WTC11 (cell line): ENCODE measurements at regions not wholly inside any gene's neighbourhood (a gene's known extent, or its start where the extent isn't known, plus 50 kb on each side); places are given as distances from the start of the nearest gene placed in this dataset.

Experiments
- ATAC-seq: fragments of 200-7000 bp; cut with Tn5 transposase; 2 replicates; pipeline ENCODE4 v1.10.0; 2021; ENCODE audit warnings: mild to moderate bottlenecking, moderate library complexity
- CTCF ChIA-PET: fragments of 300-600 bp; sonication (Branson Sonifier 250); formaldehyde crosslinking; loops from one replicate; lab custom pipeline; 2021; ENCODE audit warnings: antibody characterized with exemption; lab: Charles Lee
- POLR2A ChIA-PET: fragments of 350-600 bp; sonication (Branson Sonifier 250); formaldehyde crosslinking; loops from one replicate; lab custom pipeline; 2021; ENCODE audit warnings: antibody characterized with exemption; lab: Charles Lee
- DNase-seq: peaks from one replicate; pipeline ENCODE4 v3.0.0; 2021; ENCODE audit warnings: low spot score
- H3K27ac Mint-ChIP-seq: 2 replicates; pipeline ENCODE4 v1.8.0; 2021; ENCODE audit warnings: mixed read lengths
- H3K27me3 Mint-ChIP-seq: 2 replicates; pipeline ENCODE4 v1.8.0; 2021; ENCODE audit warnings: low read depth, mild to moderate bottlenecking, moderate library complexity, mixed read lengths
- H3K36me3 Mint-ChIP-seq: 2 replicates; pipeline ENCODE4 v1.8.0; 2021; ENCODE audit warnings: mixed read lengths
- H3K4me1 Mint-ChIP-seq: 2 replicates; pipeline ENCODE4 v1.8.0; 2022; ENCODE audit warnings: mixed read lengths
- H3K4me3 Mint-ChIP-seq: 2 replicates; pipeline ENCODE4 v1.8.0; 2021; ENCODE audit warnings: mild to moderate bottlenecking, moderate library complexity, mixed read lengths
- H3K9me3 Mint-ChIP-seq: 2 replicates; pipeline ENCODE4 v1.8.0; 2021; ENCODE audit warnings: mixed read lengths
- AFF4 ChIP-seq: sonication (generic); formaldehyde crosslinking; IDR thresholded peaks from 2 replicates; pipeline ENCODE4 v1.8.1; 2023; ENCODE audit warnings: mild to moderate bottlenecking, missing genetic modification reagents, borderline replicate concordance
- CREB1 ChIP-seq: sonication (generic); formaldehyde crosslinking; IDR thresholded peaks from 2 replicates; pipeline ENCODE4 v1.8.0; 2023; ENCODE audit warnings: mild to moderate bottlenecking, missing genetic modification reagents
- CTCF ChIP-seq: fragments of 200-600 bp; IDR thresholded peaks from 2 replicates; pipeline ENCODE4 v1.8.0; 2022; ENCODE audit warnings: antibody characterized with exemption
- FOXK1 ChIP-seq: sonication (generic); formaldehyde crosslinking; IDR thresholded peaks from 2 replicates; pipeline ENCODE4 v1.8.0; 2022; ENCODE audit warnings: mild to moderate bottlenecking, moderate library complexity, missing genetic modification reagents
- GRHL2 ChIP-seq: fragments of 250-450 bp; sonication (Bioruptor Pico); IDR thresholded peaks from 2 replicates; pipeline ENCODE4 v1.8.0; 2022; ENCODE audit warnings: mild to moderate bottlenecking, moderate library complexity; ENCODE audit not compliant: insufficient replicate concordance, severe bottlenecking
- MAX ChIP-seq: sonication (generic); formaldehyde crosslinking; IDR thresholded peaks from 2 replicates; pipeline ENCODE4 v1.8.0; 2022; ENCODE audit warnings: mild to moderate bottlenecking, missing genetic modification reagents
- NFATC4 ChIP-seq: fragments of 250-450 bp; sonication (Bioruptor Pico); IDR thresholded peaks from 2 replicates; pipeline ENCODE4 v1.9.0; 2021; ENCODE audit warnings: mild to moderate bottlenecking
- NR1H2 ChIP-seq: sonication (generic); formaldehyde crosslinking; IDR thresholded peaks from 2 replicates; pipeline ENCODE4 v1.9.0; 2021; ENCODE audit warnings: mild to moderate bottlenecking, moderate library complexity, missing genetic modification reagents
- NR2C2 ChIP-seq: sonication (generic); formaldehyde crosslinking; IDR thresholded peaks from 2 replicates; pipeline ENCODE4 v1.8.0; 2022; ENCODE audit warnings: mild to moderate bottlenecking, missing genetic modification reagents
- NR3C1 ChIP-seq: sonication (generic); formaldehyde crosslinking; conservative IDR thresholded peaks from 2 replicates; pipeline ENCODE4 v1.8.1; 2023; ENCODE audit warnings: low read depth, mild to moderate bottlenecking, missing genetic modification reagents
- SMAD4 ChIP-seq: sonication (generic); formaldehyde crosslinking; IDR thresholded peaks from 2 replicates; pipeline ENCODE4 v1.8.0; 2022; ENCODE audit warnings: mild to moderate bottlenecking, missing genetic modification reagents
- TEAD1 ChIP-seq: sonication (generic); formaldehyde crosslinking; IDR thresholded peaks from 2 replicates; pipeline ENCODE4 v1.8.0; 2022; ENCODE audit warnings: mild to moderate bottlenecking, missing genetic modification reagents
- ZNF219 ChIP-seq: sonication (generic); formaldehyde crosslinking; IDR thresholded peaks from 2 replicates; pipeline ENCODE4 v1.8.0; 2023; ENCODE audit warnings: missing genetic modification reagents, mild to moderate bottlenecking, borderline replicate concordance
- ZNF425 ChIP-seq: fragments of 250-450 bp; sonication (Bioruptor Pico); conservative IDR thresholded peaks from 2 replicates; pipeline ENCODE4 v1.9.0; 2021; ENCODE audit warnings: mild to moderate bottlenecking
- ZNF512 ChIP-seq: sonication (generic); formaldehyde crosslinking; IDR thresholded peaks from 2 replicates; pipeline ENCODE4 v1.8.1; 2022; ENCODE audit warnings: missing genetic modification reagents, borderline replicate concordance

- POLR2A ChIA-PET, result no interaction called here
- DNase-seq, result no peak
- no peaks in the 10 kb centered on the region for H3K27me3 Mint-ChIP-seq
- peak; percentile 89 for ATAC-seq
- H3K4me3 Mint-ChIP-seq, result no peak overlapping the region
- no peak overlapping the region for H3K27ac Mint-ChIP-seq
- no peak for TF ChIP-seq TEAD1 (CRISPR knock-in tag)
- TF ChIP-seq NR1H2, result no peak
- TF ChIP-seq NFATC4 (CRISPR knock-in tag), result no peak
- TF ChIP-seq FOXK1 (CRISPR knock-in tag), result no peak
- no peak for TF ChIP-seq CTCF
- TF ChIP-seq MAX (CRISPR knock-in tag), result no peak
- TF ChIP-seq AFF4 (CRISPR knock-in tag), result no peak
- TF ChIP-seq SMAD4 (CRISPR knock-in tag), result no peak
- no peak for TF ChIP-seq CREB1 (CRISPR knock-in tag)
- TF ChIP-seq ZNF219 (CRISPR knock-in tag), result no peak
- no peak for TF ChIP-seq GRHL2
- peaks cover 3% of the 10 kb centered on the region for H3K36me3 Mint-ChIP-seq
- CTCF ChIA-PET, result no interaction called here
- H3K9me3 Mint-ChIP-seq, result peaks cover 7% of the 10 kb centered on the region
- H3K4me1 Mint-ChIP-seq, result peaks cover 29% of the 10 kb centered on the region
Observed at GRCh38 chr4:130110770-130111169, 1014.8 kb downstream of the C4orf33 start.

- Mint-ChIP-seq H3K27me3 (no peaks in the 10 kb centered on the region), H3K9me3 (peaks cover 27% of the 10 kb centered on the region), H3K4me1 (peaks cover 12% of the 10 kb centered on the region), H3K4me3 (no peak overlapping the region), H3K36me3 (peaks cover 4% of the 10 kb centered on the region; the same call in 1 of the 2 replicates), H3K27ac (peak overlapping the region; percentile 71)
- POLR2A ChIA-PET, result no interaction called here
- no peak for ATAC-seq
- CTCF ChIA-PET, result no interaction called here
- no peak for DNase-seq
- TF ChIP-seq ZNF512 (CRISPR knock-in tag), result no peak
- no peak for TF ChIP-seq NR2C2 (CRISPR knock-in tag)
- no peak for TF ChIP-seq ZNF425 (CRISPR knock-in tag)
- no peak for TF ChIP-seq NR3C1
Observed at GRCh38 chr4:130124066-130124465, 1028.1 kb downstream of the C4orf33 start.
